ENCODE measurements at regions not wholly inside any gene's neighbourhood (a gene's known extent, or its start where the extent isn't known, plus 50 kb on each side); places are given as distances from the start of the nearest gene placed in this dataset.

DNA sequence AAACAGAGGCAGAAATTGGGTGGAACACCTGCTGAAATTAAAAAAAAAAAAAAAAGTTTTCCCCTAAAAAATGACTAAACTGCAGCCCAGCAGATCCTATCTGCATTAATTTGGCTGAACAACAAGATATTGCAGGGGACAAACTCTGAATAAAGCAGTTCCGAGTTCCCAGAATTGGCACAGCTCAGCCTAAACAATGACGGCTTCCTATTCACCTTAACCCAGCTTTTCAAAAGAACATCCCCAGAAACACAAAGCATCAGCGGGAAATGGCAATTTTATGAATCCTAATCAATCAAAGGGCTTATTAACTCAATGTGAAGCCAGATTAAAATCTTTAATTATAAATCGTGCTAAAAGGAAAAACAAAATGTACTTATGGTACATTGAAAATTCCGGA is 497.8 kb upstream of the ZFHX3 start:
- no peak overlapping the region for H2AFZ ChIP-seq (ENCODE audit: insufficient read depth, low read length, poor library complexity)
- no peaks in the 10 kb centered on the region for H3K27me3 ChIP-seq (ENCODE audit: insufficient read depth, low read length)
- H3K4me3 ChIP-seq (ENCODE audit: low read depth, low read length) = no peak overlapping the region
- H3K36me3 ChIP-seq (ENCODE audit: control insufficient read depth in 1 of 2, insufficient read depth in 2 of 2, low read length in 2 of 2) = no peaks in the 10 kb centered on the region
- no peak for DNase-seq
- no peak overlapping the region for H3K4ac ChIP-seq (ENCODE audit: low read depth, low read length)
- no peak overlapping the region for H2BK120ac ChIP-seq (ENCODE audit: insufficient read depth, low read length, poor library complexity)
- H4K8ac ChIP-seq (ENCODE audit: low read depth, low read length) = no peak overlapping the region
- H3K14ac ChIP-seq (ENCODE audit: low read length) = no peak overlapping the region
- no peak overlapping the region for H3K18ac ChIP-seq (ENCODE audit: low read length)
- H3K9ac ChIP-seq (ENCODE audit: low read length) = no peak overlapping the region
- no peaks in the 10 kb centered on the region for H3K9me3 ChIP-seq (ENCODE audit: insufficient read depth, low read depth, low read length)
- no peak overlapping the region for H3K4me2 ChIP-seq (ENCODE audit: low read length)
- H3K4me1 ChIP-seq (ENCODE audit: control insufficient read depth in 1 of 2, insufficient read depth in 2 of 2, low read length in 2 of 2) = peaks cover 0 to 8% of the 10 kb centered on the region in 2 experiments
- H4K91ac ChIP-seq (ENCODE audit: low read depth, low read length) = no peak overlapping the region
- H2AK5ac ChIP-seq (ENCODE audit: low read length) = no peak overlapping the region
- no peak overlapping the region for H3K23ac ChIP-seq (ENCODE audit: low read length)
- no CpG with 5 or more reads among the region's 5 CpGs for WGBS (ENCODE audit: extremely low coverage, insufficient coverage, insufficient read length)
- no peaks in the 10 kb centered on the region for H3K79me2 ChIP-seq (ENCODE audit: control insufficient read depth, insufficient read depth, low read length, poor library complexity)
- H2BK5ac ChIP-seq (ENCODE audit: low read depth, low read length, poor library complexity) = no peak overlapping the region
- no peak overlapping the region for H2BK12ac ChIP-seq (ENCODE audit: low read length)
- peaks cover 4% of the 10 kb centered on the region for H3K79me1 ChIP-seq (ENCODE audit: low read length)
- H4K12ac ChIP-seq (ENCODE audit: low read depth, low read length) = no peak overlapping the region
- H3K27ac ChIP-seq (ENCODE audit: low read depth, low read length) = no peak overlapping the region

GRCh38 chr16:73545290-73545689 is 497.4 kb upstream of the ZFHX3 start:
- Histone ChIP-seq H3K9ac (ENCODE audit: low read length) (no peak overlapping the region), H2BK12ac (ENCODE audit: low read length) (no peak overlapping the region), H4K91ac (ENCODE audit: low read depth, low read length) (no peak overlapping the region), H3K79me2 (ENCODE audit: control insufficient read depth, insufficient read depth, low read length, poor library complexity) (no peaks in the 10 kb centered on the region), H4K8ac (ENCODE audit: low read depth, low read length) (no peak overlapping the region), H3K27ac (ENCODE audit: low read depth, low read length) (no peak overlapping the region), H4K12ac (ENCODE audit: low read depth, low read length) (no peak overlapping the region), H3K36me3 (ENCODE audit: control insufficient read depth in 1 of 2, insufficient read depth in 2 of 2, low read length in 2 of 2) (no peaks in the 10 kb centered on the region), H3K9me3 (ENCODE audit: insufficient read depth, low read depth, low read length) (no peaks in the 10 kb centered on the region), H3K4me1 (ENCODE audit: control insufficient read depth in 1 of 2, insufficient read depth in 2 of 2, low read length in 2 of 2) (peaks cover 0 to 8% of the 10 kb centered on the region in 2 experiments), H3K79me1 (ENCODE audit: low read length) (peaks cover 4% of the 10 kb centered on the region), H3K4me3 (ENCODE audit: low read depth, low read length) (no peak overlapping the region), H3K23ac (ENCODE audit: low read length) (no peak overlapping the region), H3K14ac (ENCODE audit: low read length) (no peak overlapping the region), H2BK5ac (ENCODE audit: low read depth, low read length, poor library complexity) (no peak overlapping the region), H2AK5ac (ENCODE audit: low read length) (no peak overlapping the region), H3K4ac (ENCODE audit: low read depth, low read length) (no peak overlapping the region), H2AFZ (ENCODE audit: insufficient read depth, low read length, poor library complexity) (no peak overlapping the region), H2BK120ac (ENCODE audit: insufficient read depth, low read length, poor library complexity) (no peak overlapping the region), H3K18ac (ENCODE audit: low read length) (no peak overlapping the region), H3K4me2 (ENCODE audit: low read length) (no peak overlapping the region), H3K27me3 (ENCODE audit: insufficient read depth, low read length) (no peaks in the 10 kb centered on the region)
- DNase-seq = no peak
- WGBS (ENCODE audit: extremely low coverage, insufficient coverage, insufficient read length) = no CpG with 5 or more reads among the region's 8 CpGs

DNA sequence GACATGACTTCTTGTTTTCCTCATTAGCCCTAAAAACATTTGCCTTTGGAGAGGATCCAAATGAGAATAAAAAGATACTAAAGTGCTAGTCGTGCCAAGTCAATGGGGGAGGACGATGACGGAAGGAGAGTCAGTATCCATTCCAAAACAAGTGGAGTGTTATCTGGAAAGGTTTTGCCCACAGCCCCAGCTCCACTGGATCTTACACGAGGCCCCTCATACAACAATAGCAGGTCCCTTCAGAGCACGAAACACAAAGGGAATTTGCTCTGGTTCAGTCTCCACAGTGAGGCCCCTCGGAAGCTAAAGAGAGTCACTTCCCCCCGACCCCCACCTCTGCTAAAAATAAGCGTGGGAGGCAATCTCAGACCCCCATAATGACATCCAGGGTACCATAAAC is 496.9 kb upstream of the ZFHX3 start:
- no peaks in the 10 kb centered on the region for H3K9me3 ChIP-seq (ENCODE audit: insufficient read depth, low read depth, low read length)
- H3K14ac ChIP-seq (ENCODE audit: low read length) = no peak overlapping the region
- H3K36me3 ChIP-seq (ENCODE audit: control insufficient read depth in 1 of 2, insufficient read depth in 2 of 2, low read length in 2 of 2) = no peaks in the 10 kb centered on the region
- H4K8ac ChIP-seq (ENCODE audit: low read depth, low read length) = no peak overlapping the region
- H4K91ac ChIP-seq (ENCODE audit: low read depth, low read length) = no peak overlapping the region
- H3K4me1 ChIP-seq (ENCODE audit: control insufficient read depth in 1 of 2, insufficient read depth in 2 of 2, low read length in 2 of 2) = peaks cover 0 to 4% of the 10 kb centered on the region in 2 experiments
- H2BK12ac ChIP-seq (ENCODE audit: low read length) = no peak overlapping the region
- no peaks in the 10 kb centered on the region for H3K79me2 ChIP-seq (ENCODE audit: control insufficient read depth, insufficient read depth, low read length, poor library complexity)
- H3K4me2 ChIP-seq (ENCODE audit: low read length) = no peak overlapping the region
- no peak overlapping the region for H3K23ac ChIP-seq (ENCODE audit: low read length)
- no peak overlapping the region for H3K9ac ChIP-seq (ENCODE audit: low read length)
- H2BK120ac ChIP-seq (ENCODE audit: insufficient read depth, low read length, poor library complexity) = no peak overlapping the region
- DNase-seq = no peak
- peaks cover 2% of the 10 kb centered on the region for H3K79me1 ChIP-seq (ENCODE audit: low read length)
- no peak overlapping the region for H3K27ac ChIP-seq (ENCODE audit: low read depth, low read length)
- H3K4me3 ChIP-seq (ENCODE audit: low read depth, low read length) = no peak overlapping the region
- WGBS (ENCODE audit: extremely low coverage, insufficient coverage, insufficient read length) = no CpG with 5 or more reads among the region's 8 CpGs
- no peak overlapping the region for H2AK5ac ChIP-seq (ENCODE audit: low read length)
- H4K12ac ChIP-seq (ENCODE audit: low read depth, low read length) = no peak overlapping the region
- no peak overlapping the region for H2BK5ac ChIP-seq (ENCODE audit: low read depth, low read length, poor library complexity)
- no peak overlapping the region for H2AFZ ChIP-seq (ENCODE audit: insufficient read depth, low read length, poor library complexity)
- H3K27me3 ChIP-seq (ENCODE audit: insufficient read depth, low read length) = no peaks in the 10 kb centered on the region
- no peak overlapping the region for H3K4ac ChIP-seq (ENCODE audit: low read depth, low read length)
- no peak overlapping the region for H3K18ac ChIP-seq (ENCODE audit: low read length)

GRCh38 chr16:73543970-73544599 is 496.2 kb upstream of the ZFHX3 start:
- no CpG with 5 or more reads among the region's 20 CpGs for WGBS (ENCODE audit: extremely low coverage, insufficient coverage, insufficient read length)
- no peak overlapping the region for H3K4me3 ChIP-seq (ENCODE audit: low read depth, low read length)
- H3K4me1 ChIP-seq (ENCODE audit: control insufficient read depth in 1 of 2, insufficient read depth in 2 of 2, low read length in 2 of 2) = peaks cover 0 to 4% of the 10 kb centered on the region in 2 experiments
- no peak overlapping the region for H3K27ac ChIP-seq (ENCODE audit: low read depth, low read length)
- H3K79me2 ChIP-seq (ENCODE audit: control insufficient read depth, insufficient read depth, low read length, poor library complexity) = no peaks in the 10 kb centered on the region
- H3K14ac ChIP-seq (ENCODE audit: low read length) = no peak overlapping the region
- H4K12ac ChIP-seq (ENCODE audit: low read depth, low read length) = no peak overlapping the region
- no peak overlapping the region for H2AK5ac ChIP-seq (ENCODE audit: low read length)
- no peak overlapping the region for H3K23ac ChIP-seq (ENCODE audit: low read length)
- no peak overlapping the region for H3K9ac ChIP-seq (ENCODE audit: low read length)
- no peaks in the 10 kb centered on the region for H3K27me3 ChIP-seq (ENCODE audit: insufficient read depth, low read length)
- H4K91ac ChIP-seq (ENCODE audit: low read depth, low read length) = no peak overlapping the region
- no peak for DNase-seq
- H3K79me1 ChIP-seq (ENCODE audit: low read length) = peaks cover 2% of the 10 kb centered on the region
- no peak overlapping the region for H2BK120ac ChIP-seq (ENCODE audit: insufficient read depth, low read length, poor library complexity)
- no peaks in the 10 kb centered on the region for H3K9me3 ChIP-seq (ENCODE audit: insufficient read depth, low read depth, low read length)
- H3K18ac ChIP-seq (ENCODE audit: low read length) = no peak overlapping the region
- H4K8ac ChIP-seq (ENCODE audit: low read depth, low read length) = no peak overlapping the region
- no peak overlapping the region for H2BK12ac ChIP-seq (ENCODE audit: low read length)
- no peaks in the 10 kb centered on the region for H3K36me3 ChIP-seq (ENCODE audit: control insufficient read depth in 1 of 2, insufficient read depth in 2 of 2, low read length in 2 of 2)
- H3K4me2 ChIP-seq (ENCODE audit: low read length) = no peak overlapping the region
- H3K4ac ChIP-seq (ENCODE audit: low read depth, low read length) = no peak overlapping the region
- H2AFZ ChIP-seq (ENCODE audit: insufficient read depth, low read length, poor library complexity) = no peak overlapping the region
- H2BK5ac ChIP-seq (ENCODE audit: low read depth, low read length, poor library complexity) = no peak overlapping the region
